SK-N-SH treated with all-trans-retinoic acid at 6 μM for 48 hours (cell line): ENCODE measurements at regions not wholly inside any gene's neighbourhood (a gene's known extent, or its start where the extent isn't known, plus 50 kb on each side); places are given as distances from the start of the nearest gene placed in this dataset.

Source experiments
- ATAC-seq: fragments of 200-7000 bp; cut with Tn5 transposase; 3 replicates; pipeline ENCODE4 v1.9.1; 2020; ENCODE audit warnings: mild to moderate bottlenecking, moderate library complexity
- ARNTL ChIP-seq: fragments of 450-650 bp; formaldehyde crosslinking; IDR thresholded peaks from 2 replicates; pipeline ENCODE4 v1.5.0; 2020; ENCODE audit warnings: low read depth, mild to moderate bottlenecking, moderate library complexity, borderline replicate concordance
- BACH2 ChIP-seq: fragments of 250-450 bp; sonication (Bioruptor Pico); IDR thresholded peaks from 2 replicates; pipeline ENCODE4 v1.9.0; 2021; ENCODE audit warnings: mild to moderate bottlenecking, borderline replicate concordance
- CREB5 ChIP-seq: fragments of 250-450 bp; sonication (Bioruptor Pico); IDR thresholded peaks from 2 replicates; pipeline ENCODE4 v1.5.1; 2020; ENCODE audit warnings: low read depth, mild to moderate bottlenecking, moderate library complexity
- CSDC2 ChIP-seq: fragments of 250-450 bp; sonication (Bioruptor Pico); IDR thresholded peaks from 2 replicates; pipeline ENCODE4 v1.5.0; 2020; ENCODE audit warnings: mild to moderate bottlenecking, moderate library complexity
- CSRNP3 ChIP-seq: fragments of 250-450 bp; sonication (Bioruptor Pico); IDR thresholded peaks from 2 replicates; pipeline ENCODE4 v1.5.1; 2021; ENCODE audit warnings: mild to moderate bottlenecking, moderate library complexity
- ESRRG ChIP-seq: fragments of 250-450 bp; sonication (Bioruptor Pico); IDR thresholded peaks from 2 replicates; pipeline ENCODE4 v1.6.1; 2021; ENCODE audit warnings: mild to moderate bottlenecking
- GLIS3 ChIP-seq: fragments of 250-450 bp; sonication (Bioruptor Pico); IDR thresholded peaks from 2 replicates; pipeline ENCODE4 v1.5.0; 2020; ENCODE audit warnings: mild to moderate bottlenecking, moderate library complexity
- ISL1 ChIP-seq: fragments of 250-450 bp; sonication (Bioruptor Pico); IDR thresholded peaks from 2 replicates; pipeline ENCODE4 v2.1.2; 2022; ENCODE audit warnings: mild to moderate bottlenecking, moderate library complexity
- OSR1 ChIP-seq: fragments of 250-450 bp; sonication (Bioruptor Pico); IDR thresholded peaks from 2 replicates; pipeline ENCODE4 v1.8.0; 2022; ENCODE audit warnings: moderate library complexity, mild to moderate bottlenecking, inconsistent platforms
- PATZ1 ChIP-seq: fragments of 250-450 bp; sonication (Bioruptor Pico); IDR thresholded peaks from 2 replicates; pipeline ENCODE4 v1.8.0; 2020; ENCODE audit warnings: mild to moderate bottlenecking, moderate library complexity, borderline replicate concordance
- POU6F1 ChIP-seq: fragments of 250-450 bp; sonication (Bioruptor Pico); IDR thresholded peaks from 2 replicates; pipeline ENCODE4 v1.8.0; 2021; ENCODE audit warnings: low read depth, mild to moderate bottlenecking, moderate library complexity, borderline replicate concordance
- PPARA ChIP-seq: fragments of 250-450 bp; sonication (Bioruptor Pico); IDR thresholded peaks from 2 replicates; pipeline ENCODE4 v1.5.0; 2020; ENCODE audit warnings: mild to moderate bottlenecking, borderline replicate concordance
- RARB ChIP-seq: fragments of 250-450 bp; sonication (Bioruptor Pico); IDR thresholded peaks from 2 replicates; pipeline ENCODE4 v1.8.0; 2021; ENCODE audit warnings: mild to moderate bottlenecking, moderate library complexity
- SNAI2 ChIP-seq: fragments of 250-450 bp; sonication (Bioruptor Pico); IDR thresholded peaks from 2 replicates; pipeline ENCODE4 v1.5.0; 2020; ENCODE audit warnings: mild to moderate bottlenecking, moderate library complexity
- TCF4 ChIP-seq: fragments of 250-450 bp; sonication (Bioruptor Pico); IDR thresholded peaks from 2 replicates; pipeline ENCODE4 v1.8.0; 2021; ENCODE audit warnings: mild to moderate bottlenecking, moderate library complexity, borderline replicate concordance
- TOX ChIP-seq: fragments of 250-450 bp; sonication (Bioruptor Pico); IDR thresholded peaks from 2 replicates; pipeline ENCODE4 v1.8.0; 2021; ENCODE audit warnings: mild to moderate bottlenecking, moderate library complexity, borderline replicate concordance
- TSHZ2 ChIP-seq: fragments of 250-450 bp; sonication (Bioruptor Pico); IDR thresholded peaks from 2 replicates; pipeline ENCODE4 v1.5.0; 2020; ENCODE audit warnings: mild to moderate bottlenecking, moderate library complexity
- ZC3H10 ChIP-seq: fragments of 250-450 bp; sonication (Bioruptor Pico); IDR thresholded peaks from 2 replicates; pipeline ENCODE4 v1.5.1; 2021; ENCODE audit warnings: mild to moderate bottlenecking, moderate library complexity
- ZFP3 ChIP-seq: fragments of 250-450 bp; sonication (Bioruptor Pico); IDR thresholded peaks from 2 replicates; pipeline ENCODE4 v1.5.0; 2020; ENCODE audit warnings: mild to moderate bottlenecking, moderate library complexity
- ZFP30 ChIP-seq: fragments of 450-650 bp; formaldehyde crosslinking; IDR thresholded peaks from 2 replicates; pipeline ENCODE4 v1.5.0; 2022; ENCODE audit warnings: mild to moderate bottlenecking, moderate library complexity
- ZNF565 ChIP-seq: fragments of 450-650 bp; formaldehyde crosslinking; conservative IDR thresholded peaks from 2 replicates; pipeline ENCODE4 v1.5.0; 2020; ENCODE audit warnings: low read depth, mild to moderate bottlenecking, moderate library complexity
- ZNF70 ChIP-seq: fragments of 450-650 bp; formaldehyde crosslinking; IDR thresholded peaks from 2 replicates; pipeline ENCODE4 v1.5.0; 2020; ENCODE audit warnings: mild to moderate bottlenecking, moderate library complexity
- ZNF8 ChIP-seq: fragments of 450-650 bp; formaldehyde crosslinking; IDR thresholded peaks from 2 replicates; pipeline ENCODE4 v1.5.0; 2020; ENCODE audit warnings: mild to moderate bottlenecking, moderate library complexity

- no peak for TF ChIP-seq PATZ1 (CRISPR knock-in tag)
- TF ChIP-seq PPARA (CRISPR knock-in tag) = no peak
- TF ChIP-seq CSDC2 (CRISPR knock-in tag) = no peak
- no peak for TF ChIP-seq RARB (CRISPR knock-in tag)
- TF ChIP-seq TCF4 (CRISPR knock-in tag) = no peak
- TF ChIP-seq ZFP3 = no peak
- TF ChIP-seq CREB5 (CRISPR knock-in tag) = no peak
Observed at GRCh38 chr12:73514672-73515071, 1023.0 kb upstream of the ATXN7L3B start (continued).

GRCh38 chr12:73517859-73518258 is 1019.8 kb upstream of the ATXN7L3B start:
- ATAC-seq = no peak
- TF ChIP-seq ZNF565 (no peak), ZC3H10 (no peak), TCF4 (CRISPR knock-in tag) (no peak), CSDC2 (CRISPR knock-in tag) (no peak), ZFP3 (no peak), PPARA (CRISPR knock-in tag) (no peak), PATZ1 (CRISPR knock-in tag) (no peak), ESRRG (CRISPR knock-in tag) (no peak), TSHZ2 (CRISPR knock-in tag) (no peak), RARB (CRISPR knock-in tag) (no peak), ZNF70 (no peak), ISL1 (CRISPR knock-in tag) (no peak), TOX (CRISPR knock-in tag) (no peak), ARNTL (CRISPR knock-in tag) (no peak), OSR1 (CRISPR knock-in tag) (no peak), GLIS3 (no peak), SNAI2 (CRISPR knock-in tag) (no peak), BACH2 (CRISPR knock-in tag) (no peak)

GRCh38 chr12:73529231-73529630 is 1008.4 kb upstream of the ATXN7L3B start:
- TF ChIP-seq ARNTL (CRISPR knock-in tag) (no peak), ZFP30 (no peak), ZC3H10 (no peak), ESRRG (CRISPR knock-in tag) (no peak), ZNF8 (CRISPR knock-in tag) (no peak), PPARA (CRISPR knock-in tag) (no peak), PATZ1 (CRISPR knock-in tag) (no peak), POU6F1 (CRISPR knock-in tag) (no peak), CSRNP3 (CRISPR knock-in tag) (no peak), SNAI2 (CRISPR knock-in tag) (no peak), CREB5 (CRISPR knock-in tag) (no peak), TCF4 (CRISPR knock-in tag) (no peak), OSR1 (CRISPR knock-in tag) (no peak)
- no peak for ATAC-seq
